Sigmoid colon (tissue), 4 donors: ENCODE measurements at regions not wholly inside any gene's neighbourhood (a gene's known extent, or its start where the extent isn't known, plus 50 kb on each side); places are given as distances from the start of the nearest gene placed in this dataset.

Experiments used
- POLR2AphosphoS5 ChIP-seq, 4 donors: sonication (generic); formaldehyde crosslinking; IDR thresholded peaks; one replicate each; pipeline ENCODE4 v1.6.1; 2017; ENCODE audit warnings: antibody characterized with exemption in 4 of 4
- TF ChIP-seq, protein P1 (sequence below), 4 experiments: fragments of 450-650 bp in 3 of 4; fragments of 200-600 bp in 1 of 4; IDR thresholded peaks; one replicate each; pipeline ENCODE4 v1.5.1; 2016 to 2019; ENCODE audit warnings: antibody characterized with exemption in 4 of 4, mild to moderate bottlenecking in 3 of 4, moderate library complexity in 2 of 4

DNA sequence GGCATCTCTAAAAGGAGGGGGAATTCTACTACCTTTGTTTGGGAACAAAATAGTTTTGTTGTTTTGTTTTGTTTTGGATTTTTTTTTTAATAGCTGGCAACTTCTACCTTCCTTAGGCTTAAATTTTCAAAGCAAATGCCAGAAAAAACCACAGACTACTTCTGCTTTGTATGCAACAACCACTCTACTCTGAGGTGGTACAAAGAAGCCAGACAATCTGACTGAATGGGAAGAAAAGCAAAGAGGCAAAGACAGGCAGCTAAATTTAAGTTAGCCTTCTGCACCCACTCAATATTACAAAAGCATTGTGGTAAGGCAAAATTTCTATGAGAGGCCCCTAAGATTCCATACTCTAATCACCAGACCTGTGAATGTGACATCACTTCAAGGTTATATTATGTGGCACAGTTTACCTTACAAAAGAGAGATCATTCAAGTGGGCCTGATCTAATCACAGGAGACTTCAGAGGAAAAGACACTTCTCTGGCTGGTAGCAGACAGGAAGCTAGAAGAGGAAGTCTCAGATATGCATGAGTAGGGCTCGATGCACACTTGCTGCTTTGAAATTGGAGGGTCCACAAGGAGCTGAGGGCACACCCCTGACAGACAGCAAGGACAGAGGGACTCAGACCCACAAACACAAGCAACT, 566.6 kb downstream of the RPS29 start:
- TF ChIP-seq, protein P1, sequence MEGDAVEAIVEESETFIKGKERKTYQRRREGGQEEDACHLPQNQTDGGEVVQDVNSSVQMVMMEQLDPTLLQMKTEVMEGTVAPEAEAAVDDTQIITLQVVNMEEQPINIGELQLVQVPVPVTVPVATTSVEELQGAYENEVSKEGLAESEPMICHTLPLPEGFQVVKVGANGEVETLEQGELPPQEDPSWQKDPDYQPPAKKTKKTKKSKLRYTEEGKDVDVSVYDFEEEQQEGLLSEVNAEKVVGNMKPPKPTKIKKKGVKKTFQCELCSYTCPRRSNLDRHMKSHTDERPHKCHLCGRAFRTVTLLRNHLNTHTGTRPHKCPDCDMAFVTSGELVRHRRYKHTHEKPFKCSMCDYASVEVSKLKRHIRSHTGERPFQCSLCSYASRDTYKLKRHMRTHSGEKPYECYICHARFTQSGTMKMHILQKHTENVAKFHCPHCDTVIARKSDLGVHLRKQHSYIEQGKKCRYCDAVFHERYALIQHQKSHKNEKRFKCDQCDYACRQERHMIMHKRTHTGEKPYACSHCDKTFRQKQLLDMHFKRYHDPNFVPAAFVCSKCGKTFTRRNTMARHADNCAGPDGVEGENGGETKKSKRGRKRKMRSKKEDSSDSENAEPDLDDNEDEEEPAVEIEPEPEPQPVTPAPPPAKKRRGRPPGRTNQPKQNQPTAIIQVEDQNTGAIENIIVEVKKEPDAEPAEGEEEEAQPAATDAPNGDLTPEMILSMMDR (IDR thresholded peaks at IDR 0.05): no peak
- no peak for TF ChIP-seq POLR2AphosphoS5 (IDR thresholded peaks at IDR 0.05)
